ENCODE measurements at regions not wholly inside any gene's neighbourhood (a gene's known extent, or its start where the extent isn't known, plus 50 kb on each side); places are given as distances from the start of the nearest gene placed in this dataset.

DNA sequence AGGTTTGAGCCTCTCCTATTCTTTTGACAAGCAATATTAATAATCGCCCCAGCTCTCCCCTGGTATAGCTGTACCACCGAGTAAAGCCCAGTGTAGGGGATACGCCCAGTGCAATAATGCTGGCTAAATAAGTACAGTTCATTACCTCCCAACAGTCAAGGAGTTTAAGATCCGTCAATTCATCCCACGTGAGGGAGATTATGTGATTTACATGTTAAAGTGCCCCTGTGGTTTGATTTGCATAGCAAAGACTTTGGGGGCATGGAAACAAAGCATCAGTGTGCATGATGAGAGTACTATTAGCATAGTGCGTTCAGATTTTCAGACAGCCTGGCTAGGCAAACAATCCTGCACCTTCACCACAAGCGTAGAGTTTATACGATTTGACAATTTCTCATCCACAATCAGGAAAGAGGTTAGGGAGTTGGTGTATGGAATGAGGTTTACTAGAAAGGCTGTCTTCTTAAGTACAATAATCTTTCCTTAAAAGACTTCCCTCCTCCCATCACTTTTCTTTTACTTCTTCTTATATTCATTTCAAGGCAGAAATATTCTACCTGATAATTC, 754.0 kb downstream of the DIAPH3 start:
- H3K27ac ChIP-seq: no peak overlapping the region
- intact Hi-C loops (cut with DNase I): no loop called here
- ATAC-seq (no peak), DNase-seq (no peak)
- H3K9me3 ChIP-seq: peaks cover 9% of the 10 kb centered on the region
- H3K36me3 ChIP-seq: no peaks in the 10 kb centered on the region
- TF ChIP-seq, protein P1, sequence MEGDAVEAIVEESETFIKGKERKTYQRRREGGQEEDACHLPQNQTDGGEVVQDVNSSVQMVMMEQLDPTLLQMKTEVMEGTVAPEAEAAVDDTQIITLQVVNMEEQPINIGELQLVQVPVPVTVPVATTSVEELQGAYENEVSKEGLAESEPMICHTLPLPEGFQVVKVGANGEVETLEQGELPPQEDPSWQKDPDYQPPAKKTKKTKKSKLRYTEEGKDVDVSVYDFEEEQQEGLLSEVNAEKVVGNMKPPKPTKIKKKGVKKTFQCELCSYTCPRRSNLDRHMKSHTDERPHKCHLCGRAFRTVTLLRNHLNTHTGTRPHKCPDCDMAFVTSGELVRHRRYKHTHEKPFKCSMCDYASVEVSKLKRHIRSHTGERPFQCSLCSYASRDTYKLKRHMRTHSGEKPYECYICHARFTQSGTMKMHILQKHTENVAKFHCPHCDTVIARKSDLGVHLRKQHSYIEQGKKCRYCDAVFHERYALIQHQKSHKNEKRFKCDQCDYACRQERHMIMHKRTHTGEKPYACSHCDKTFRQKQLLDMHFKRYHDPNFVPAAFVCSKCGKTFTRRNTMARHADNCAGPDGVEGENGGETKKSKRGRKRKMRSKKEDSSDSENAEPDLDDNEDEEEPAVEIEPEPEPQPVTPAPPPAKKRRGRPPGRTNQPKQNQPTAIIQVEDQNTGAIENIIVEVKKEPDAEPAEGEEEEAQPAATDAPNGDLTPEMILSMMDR (IDR thresholded peaks at IDR 0.05): no peak
- no peaks in the 10 kb centered on the region for H3K4me1 ChIP-seq
- H3K4me3 ChIP-seq: no peak overlapping the region
- H3K27me3 ChIP-seq: no peaks in the 10 kb centered on the region

DNA sequence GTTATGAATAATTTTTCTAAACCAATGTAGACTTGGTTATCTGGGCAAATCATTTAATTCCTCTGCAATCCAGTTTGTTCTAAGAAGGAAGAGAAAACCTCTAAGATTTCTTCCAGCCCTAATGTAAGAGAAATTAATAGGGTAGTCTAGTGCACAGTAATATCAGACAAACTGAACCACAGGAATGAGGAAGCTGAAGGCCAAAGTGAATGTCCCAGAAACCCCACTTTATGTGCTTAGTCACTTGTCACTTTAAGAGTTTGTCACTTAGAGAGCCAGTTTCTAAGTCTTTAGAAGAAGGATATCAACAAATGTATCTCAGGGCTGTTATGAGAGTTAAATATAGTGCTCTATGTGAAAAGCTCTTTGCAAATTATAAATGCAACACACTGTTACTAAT, 750.6 kb downstream of the DIAPH3 start:
- Histone ChIP-seq H3K27me3 (no peaks in the 10 kb centered on the region), H3K4me1 (no peaks in the 10 kb centered on the region), H3K9me3 (no peaks in the 10 kb centered on the region), H3K36me3 (no peaks in the 10 kb centered on the region), H3K27ac (no peak overlapping the region), H3K4me3 (no peak overlapping the region)
- intact Hi-C loops (cut with DNase I): no loop called here
- ATAC-seq (peak; percentile 74), DNase-seq (no peak)
- TF ChIP-seq, protein P1 (IDR thresholded peaks at IDR 0.05): no peak

DNA sequence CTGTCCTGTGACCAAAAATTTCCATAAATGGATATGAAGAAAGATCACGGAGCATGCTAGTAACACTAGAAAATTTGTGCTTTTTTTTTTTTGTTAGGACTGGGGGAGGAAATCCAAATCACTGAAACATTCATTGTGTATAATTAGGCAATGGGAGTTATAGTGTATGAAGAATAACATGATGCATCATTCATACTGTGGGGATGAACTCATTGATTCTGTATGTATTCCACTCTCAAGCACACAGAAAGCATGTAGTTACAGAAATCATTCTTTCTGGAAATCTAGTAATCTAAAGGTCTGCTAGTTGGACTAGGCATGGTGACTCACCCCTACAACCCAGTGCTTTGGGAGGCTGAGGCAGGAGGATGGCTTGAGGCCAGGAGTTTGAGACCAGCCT, 749.7 kb downstream of the DIAPH3 start:
- Histone ChIP-seq H3K4me3 (no peak overlapping the region), H3K4me1 (no peaks in the 10 kb centered on the region), H3K27ac (no peak overlapping the region), H3K36me3 (no peaks in the 10 kb centered on the region), H3K27me3 (no peaks in the 10 kb centered on the region), H3K9me3 (no peaks in the 10 kb centered on the region)
- TF ChIP-seq, protein P1 (IDR thresholded peaks at IDR 0.05): no peak
- ATAC-seq (no peak), DNase-seq (no peak)
- intact Hi-C loops (cut with DNase I): no loop called here

DNA sequence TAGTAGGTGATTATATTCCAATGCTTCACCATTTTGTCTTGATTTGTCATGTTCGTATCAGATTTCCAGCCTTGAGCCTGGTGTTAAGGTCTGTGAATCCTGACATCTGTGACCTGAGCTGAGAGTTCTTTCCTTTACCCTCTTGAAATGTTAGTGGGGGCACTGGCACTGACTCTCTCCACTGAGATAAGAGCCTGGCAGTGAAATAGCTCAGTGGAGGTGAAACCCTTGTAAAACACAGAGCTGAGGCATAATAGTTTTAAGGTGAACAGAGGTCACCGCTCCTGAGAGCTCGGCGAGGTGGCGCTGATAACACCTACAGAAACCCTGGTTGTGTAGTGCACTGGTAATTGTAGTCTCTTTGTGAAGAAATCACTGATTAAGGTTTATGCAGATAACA, 748.2 kb downstream of the DIAPH3 start:
- TF ChIP-seq, protein P1 (IDR thresholded peaks at IDR 0.05): no peak
- H3K36me3 ChIP-seq: no peaks in the 10 kb centered on the region
- H3K27me3 ChIP-seq: no peaks in the 10 kb centered on the region
- DNase-seq: no peak
- intact Hi-C loops (cut with DNase I): no loop called here
- H3K4me3 ChIP-seq: no peak overlapping the region
- no peak overlapping the region for H3K27ac ChIP-seq
- H3K9me3 ChIP-seq: no peaks in the 10 kb centered on the region
- no peak for ATAC-seq
- H3K4me1 ChIP-seq: no peaks in the 10 kb centered on the region

DNA sequence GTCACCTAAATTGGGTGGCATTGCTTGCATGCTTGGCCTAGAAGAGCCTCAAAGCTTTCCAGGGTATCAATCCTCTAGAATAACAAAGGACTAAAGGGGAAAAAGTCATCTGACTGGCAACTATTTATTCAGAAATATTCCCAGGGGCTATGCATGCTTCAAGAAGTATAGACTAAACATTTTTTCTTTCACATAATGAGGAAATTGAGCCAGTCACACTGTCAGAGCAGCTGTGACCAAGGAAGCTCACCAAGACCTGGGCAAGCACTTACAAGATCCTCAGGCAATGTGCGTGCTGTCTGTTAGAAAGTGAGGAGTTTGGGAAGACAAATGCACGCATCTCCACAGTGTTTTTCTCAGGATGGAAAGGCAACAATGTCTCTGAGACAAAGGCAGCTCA, 747.2 kb downstream of the DIAPH3 start:
- H3K9me3 ChIP-seq: no peaks in the 10 kb centered on the region
- TF ChIP-seq, protein P1 (IDR thresholded peaks at IDR 0.05): no peak
- H3K36me3 ChIP-seq: no peaks in the 10 kb centered on the region
- H3K27ac ChIP-seq: no peak overlapping the region
- no peak overlapping the region for H3K4me3 ChIP-seq
- ATAC-seq (no peak), DNase-seq (no peak)
- no peaks in the 10 kb centered on the region for H3K4me1 ChIP-seq
- H3K27me3 ChIP-seq: no peaks in the 10 kb centered on the region
- intact Hi-C loops (cut with DNase I): no loop called here

DNA sequence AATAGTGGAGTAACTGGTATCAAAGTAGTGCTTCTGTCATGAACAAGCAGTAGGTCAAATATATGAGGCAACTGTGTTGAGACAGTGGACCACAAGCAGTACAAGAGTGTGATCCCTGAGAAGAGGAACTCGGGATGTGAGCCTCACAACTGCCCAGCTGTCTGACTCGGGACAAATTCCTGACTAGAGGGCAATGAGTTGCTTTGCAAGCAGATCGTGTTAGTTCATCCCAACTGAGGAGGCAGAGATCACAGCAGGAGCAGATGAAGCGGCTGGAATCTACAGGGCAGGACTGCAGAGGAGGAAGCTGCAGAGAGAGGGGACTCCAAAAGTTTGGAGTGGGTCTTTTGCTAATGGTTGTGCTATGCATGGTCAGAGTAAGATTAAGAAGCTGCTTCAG, 741.1 kb downstream of the DIAPH3 start:
- no peak for ATAC-seq
- no peak overlapping the region for H3K4me3 ChIP-seq
- intact Hi-C loops (cut with DNase I): no loop called here
- no peaks in the 10 kb centered on the region for H3K36me3 ChIP-seq
- H3K27ac ChIP-seq: no peak overlapping the region
- no peaks in the 10 kb centered on the region for H3K4me1 ChIP-seq
- H3K27me3 ChIP-seq: no peaks in the 10 kb centered on the region
- H3K9me3 ChIP-seq: no peaks in the 10 kb centered on the region
- no peak for DNase-seq
- TF ChIP-seq, protein P1 (IDR thresholded peaks at IDR 0.05): no peak

All from upper lobe of right lung (tissue), 1 donor.